Pancreas (tissue), 10 donors: ENCODE measurements at regions not wholly inside any gene's neighbourhood (a gene's known extent, or its start where the extent isn't known, plus 50 kb on each side); places are given as distances from the start of the nearest gene placed in this dataset.

Experiments
- ATAC-seq, 4 donors: fragments of 200-7000 bp; cut with Tn5 transposase; one replicate each; pipeline versions ENCODE4 v1.8.0 to v1.9.1; 2020; ENCODE audit warnings: mild to moderate bottlenecking in 4 of 4, moderate library complexity in 4 of 4
- DNase-seq, 6 donors: peaks; one replicate each; pipeline ENCODE4 v3.0.0-alpha.2; 2020
- FAIRE-seq: peaks from 2 replicates; lab custom pipeline; 2012; peaks lifted over from hg19 to GRCh38; lab: Jason Lieb, UNC
- H3K27ac ChIP-seq, 4 donors: fragments of 200-600 bp; sonication (generic); 1 replicate in 3 of 4; 2 replicates in 1 of 4; pipeline versions ENCODE4 v1.5.0 to v1.8.0; 2020
- H3K27me3 ChIP-seq, 4 donors: fragments of 200-600 bp; one replicate each; pipeline ENCODE4 v1.8.0; 2021
- H3K36me3 ChIP-seq, 3 donors: fragments of 200-600 bp; sonication (generic) in 1 of 3; one replicate each; pipeline versions ENCODE4 v1.5.0 to v1.8.0; 2020 to 2021
- H3K4me1 ChIP-seq, 3 donors: fragments of 200-600 bp; one replicate each; pipeline ENCODE4 v1.8.0; 2021
- H3K4me3 ChIP-seq, 4 donors: fragments of 200-600 bp; sonication (generic) in 2 of 4; one replicate each; pipeline versions ENCODE4 v1.5.0 to v1.8.0; 2020 to 2021
- H3K9me3 ChIP-seq, 4 donors: fragments of 200-600 bp; one replicate each; pipeline ENCODE4 v1.8.0; 2021
- CTCF ChIP-seq, 4 donors: fragments of 200-600 bp; sonication (generic) in 3 of 4; IDR thresholded peaks; one replicate each; pipeline versions ENCODE4 v1.5.0 to v1.8.0; 2021; ENCODE audit warnings: antibody characterized with exemption in 4 of 4
- WGBS, 2 donors: extraction: QIAGEN DNeasy Blood & Tissue Kit; methylation state at CpG; one replicate each; pipeline ENCODE4 v1.1.7; 2013; 5-methylcytosine and 5-hydroxymethylcytosine counted together
- intact Hi-C, 3 donors: fragments of 100-400 bp; cut with DNase I; formaldehyde crosslinking; loops; one replicate each; pipeline versions ENCODE4 v1.11.1 to v1.14.2; 2022
- donor health status: healthy with polysubstance abuse.
- donor health status: DM: no; HTN: no; CAD: no; lungs with moderate emphysema.
- donor health status: DM: no; HTN: no; CAD: no.
- donor health status: control.
- donor health status: control.
- donor health status: Bipolar disorder and iron deficiency.
- donor health status: DM: yes; HTN: yes; CAD: no.
- donor health status: DM: no; HTN: no; CAD: no.
- donor health status: DM: no; HTN: no; CAD: no.
- donor health status: DM: yes; HTN: yes; CAD: no.

DNA sequence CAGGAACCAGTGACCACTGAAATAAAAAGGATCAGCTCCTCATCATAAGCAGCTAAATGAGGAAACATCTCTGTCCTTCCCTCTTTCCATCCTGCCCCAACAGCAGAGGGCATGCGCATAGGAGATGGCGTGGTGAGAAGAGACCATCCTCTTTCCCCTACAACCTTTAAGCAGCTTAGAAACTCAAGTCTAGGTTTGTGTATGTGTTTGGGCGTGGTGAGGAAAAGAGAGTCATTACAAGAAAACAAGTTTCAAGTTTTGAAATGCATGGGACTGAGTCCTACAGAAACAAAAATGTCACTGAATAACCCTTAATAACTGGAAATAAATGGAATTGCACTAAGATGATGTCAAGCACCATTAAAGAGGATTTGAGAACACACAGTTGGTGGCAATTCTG, 96.4 kb upstream of the IL12B start:
- no peaks in the 10 kb centered on the region for H3K27me3 ChIP-seq
- no peaks in the 10 kb centered on the region for H3K9me3 ChIP-seq
- no peaks in the 10 kb centered on the region for H3K36me3 ChIP-seq
- no peak overlapping the region for H3K27ac ChIP-seq
- intact Hi-C loops, result no loop called here
- no peak overlapping the region for H3K4me3 ChIP-seq
- TF ChIP-seq CTCF (IDR thresholded peaks at IDR 0.05), result no peak
- DNase-seq (no peak), FAIRE-seq (no peak), ATAC-seq (no peak)
- 84 to 87% methylated on average over 3 of the region's 3 CpGs for WGBS, 2 donors
- H3K4me1 ChIP-seq, result no peaks in the 10 kb centered on the region

DNA sequence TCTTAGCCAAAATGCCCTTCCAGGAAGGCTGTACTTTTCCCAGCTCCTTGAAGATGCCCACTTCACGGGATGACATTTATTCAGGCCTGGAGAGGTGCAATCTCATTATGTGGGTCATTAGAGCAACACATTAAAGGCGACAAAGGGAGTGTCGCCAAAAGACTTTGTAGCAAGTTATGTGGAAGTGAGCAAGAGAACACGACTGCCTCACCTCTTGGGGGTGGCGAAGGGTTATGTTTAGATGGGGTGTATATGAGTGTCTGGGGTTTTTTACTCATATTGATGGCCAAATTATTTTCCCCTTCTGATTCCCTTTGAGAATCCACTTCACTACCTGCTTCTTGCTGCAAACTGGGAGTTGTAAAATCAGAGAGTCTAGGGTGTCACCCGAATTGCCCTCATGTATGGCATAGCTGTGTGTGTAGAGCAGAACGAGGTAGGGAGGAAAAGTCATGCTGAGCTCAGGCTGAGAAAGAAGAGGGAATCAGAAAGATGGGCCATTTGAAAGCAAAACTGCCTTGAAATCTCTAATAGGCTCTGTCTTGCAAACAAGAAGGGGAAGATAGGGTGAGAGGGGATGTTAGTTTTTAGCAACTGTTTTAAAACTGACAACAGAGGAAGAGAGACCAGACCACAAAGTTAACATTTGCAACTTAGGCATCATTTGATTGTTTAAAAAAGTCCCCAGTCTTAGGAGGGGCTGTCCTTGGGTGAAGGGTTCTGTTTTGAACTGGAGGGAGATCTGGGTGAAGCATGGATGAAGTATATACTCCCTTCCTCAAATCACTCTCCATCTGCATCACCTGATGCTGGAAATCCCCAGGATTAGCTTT, 97.1 kb upstream of the IL12B start:
- Histone ChIP-seq H3K36me3 (no peaks in the 10 kb centered on the region), H3K9me3 (no peaks in the 10 kb centered on the region), H3K4me1 (no peaks in the 10 kb centered on the region), H3K27ac (no peak overlapping the region), H3K27me3 (no peaks in the 10 kb centered on the region), H3K4me3 (no peak overlapping the region)
- no peak for FAIRE-seq
- no peak for DNase-seq
- 45 to 61% methylated on average over 7 of the region's 7 CpGs for WGBS, 2 donors
- intact Hi-C loops, result no loop called here
- no peak for ATAC-seq
- TF ChIP-seq CTCF (IDR thresholded peaks at IDR 0.05), result no peak

DNA sequence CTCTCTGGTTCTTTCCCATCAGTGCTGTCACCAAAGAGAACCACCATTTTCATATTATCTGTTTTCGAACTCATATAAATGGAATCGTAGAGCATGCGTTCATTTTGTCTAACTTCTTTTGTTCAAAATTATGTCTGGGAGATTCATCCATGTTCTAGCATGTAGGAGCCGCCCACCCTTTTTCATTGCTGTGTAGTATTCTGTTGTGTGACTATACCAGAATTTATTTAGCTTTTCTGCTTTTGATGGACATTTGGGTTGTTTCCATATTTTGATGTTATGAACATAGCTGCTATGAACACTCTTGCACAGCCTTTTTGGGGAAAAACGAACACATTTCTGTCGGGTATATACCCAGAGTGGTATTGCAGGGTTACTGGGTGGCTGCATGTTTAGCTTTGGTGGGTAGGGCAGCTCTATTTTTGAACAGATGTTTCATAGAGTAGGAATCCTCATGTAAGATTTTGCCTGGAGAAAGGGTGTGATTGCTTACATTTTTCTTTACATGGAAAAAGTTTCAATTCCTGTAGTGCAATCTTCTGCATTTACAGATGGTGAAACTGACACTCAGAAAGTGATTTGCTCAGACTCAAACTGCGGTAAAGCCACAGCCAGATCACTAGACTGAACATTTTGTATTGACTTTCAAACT, 100.2 kb upstream of the IL12B start:
- 64 to 84% methylated on average over 7 of the region's 7 CpGs for WGBS, 2 donors

DNA sequence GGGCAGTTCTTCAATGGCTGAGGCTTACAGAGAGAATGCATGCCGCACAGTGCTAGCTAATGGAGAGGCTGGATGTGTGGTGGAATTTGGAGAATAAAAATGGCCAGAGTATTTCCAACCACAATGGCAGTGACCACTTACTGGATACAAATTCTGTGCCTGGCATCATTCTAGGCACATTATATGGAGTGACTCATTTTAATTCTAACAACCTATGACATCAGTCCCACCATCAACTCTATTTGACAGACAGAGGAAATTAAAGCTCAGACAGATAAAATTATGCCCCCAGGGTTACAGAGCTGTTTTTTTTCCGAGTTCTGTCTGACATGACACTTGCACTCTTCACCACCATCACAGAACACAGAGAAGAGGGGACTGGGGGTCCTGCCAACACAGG, 105.6 kb upstream of the IL12B start:
- TF ChIP-seq CTCF (IDR thresholded peaks at IDR 0.05), result no peak
- WGBS, 2 donors, result 59% methylated on average over 2 of the region's 2 CpGs
- H3K4me3 ChIP-seq, result no peak overlapping the region
- no peak overlapping the region for H3K27ac ChIP-seq
- no peaks in the 10 kb centered on the region for H3K4me1 ChIP-seq
- intact Hi-C loops, result no loop called here
- no peak for DNase-seq
- FAIRE-seq, result no peak
- H3K27me3 ChIP-seq, result no peaks in the 10 kb centered on the region
- no peak for ATAC-seq
- H3K36me3 ChIP-seq, result no peaks in the 10 kb centered on the region
- no peaks in the 10 kb centered on the region for H3K9me3 ChIP-seq

More for the DNA sequence above, 100.2 kb upstream of the IL12B start:
- H3K9me3 ChIP-seq, result no peaks in the 10 kb centered on the region
- ATAC-seq (no peak), FAIRE-seq (no peak), DNase-seq (no peak)
- intact Hi-C loops, result no loop called here
- no peaks in the 10 kb centered on the region for H3K36me3 ChIP-seq
- H3K27ac ChIP-seq, result no peak overlapping the region
- no peaks in the 10 kb centered on the region for H3K27me3 ChIP-seq
- no peak overlapping the region for H3K4me3 ChIP-seq
- TF ChIP-seq CTCF (IDR thresholded peaks at IDR 0.05), result no peak
- H3K4me1 ChIP-seq, result no peaks in the 10 kb centered on the region

GRCh38 chr5:159438092-159438491, 107.8 kb upstream of the IL12B start:
- FAIRE-seq, result no peak
- Histone ChIP-seq H3K27ac (no peak overlapping the region), H3K27me3 (no peaks in the 10 kb centered on the region), H3K4me1 (no peaks in the 10 kb centered on the region), H3K36me3 (no peaks in the 10 kb centered on the region), H3K4me3 (no peak overlapping the region), H3K9me3 (no peaks in the 10 kb centered on the region)
- no peak for DNase-seq
- WGBS, 2 donors, result 60 to 74% methylated on average over 4 of the region's 4 CpGs
- TF ChIP-seq CTCF (IDR thresholded peaks at IDR 0.05), result no peak
- intact Hi-C loops, result no loop called here
- ATAC-seq, result no peak
